ENCODE measurements at regions not wholly inside any gene's neighbourhood (a gene's known extent, or its start where the extent isn't known, plus 50 kb on each side); places are given as distances from the start of the nearest gene placed in this dataset.

DNA sequence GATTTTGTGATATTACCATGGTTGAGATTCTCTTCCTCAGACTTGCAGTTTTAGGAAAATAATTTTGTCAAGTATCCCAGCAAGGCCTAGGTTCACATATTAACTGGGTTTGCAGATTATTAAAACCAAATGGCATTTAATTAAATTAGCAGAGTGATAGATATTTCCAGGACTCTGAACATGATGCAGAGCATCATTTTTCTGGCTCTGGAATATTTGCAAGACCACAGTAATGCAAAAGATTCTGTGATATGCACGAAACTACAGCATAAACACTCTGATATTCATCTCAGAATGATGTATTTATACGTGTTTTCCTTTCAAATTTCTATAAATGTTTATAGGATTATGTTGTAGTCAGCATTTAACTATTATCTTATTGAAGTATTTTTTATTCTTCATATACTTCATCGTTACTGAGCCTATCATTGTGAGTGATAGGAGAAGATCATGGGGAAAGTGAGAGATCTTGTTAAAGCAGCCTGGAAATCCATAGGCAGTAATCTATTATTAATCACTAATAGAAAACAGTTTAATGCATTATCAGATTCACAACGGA is 1245.6 kb downstream of the OTOL1 start:
- Histone ChIP-seq H3K4me3 (ENCODE audit: low read depth, low read length) (no peak overlapping the region), H3K9me3 (ENCODE audit: control insufficient read depth, low read length) (no peaks in the 10 kb centered on the region), H3K4me2 (ENCODE audit: low read length) (no peak overlapping the region), H3K27me3 (ENCODE audit: control insufficient read depth, insufficient read depth, low read length) (no peaks in the 10 kb centered on the region), H3K9ac (no peak overlapping the region), H3K4me1 (no peaks in the 10 kb centered on the region), H3K79me2 (no peaks in the 10 kb centered on the region), H2AFZ (no peak overlapping the region), H3K36me3 (ENCODE audit: control insufficient read depth, insufficient read depth, low read length) (no peaks in the 10 kb centered on the region), H3K27ac (no peak overlapping the region)
- TF ChIP-seq, protein P1, sequence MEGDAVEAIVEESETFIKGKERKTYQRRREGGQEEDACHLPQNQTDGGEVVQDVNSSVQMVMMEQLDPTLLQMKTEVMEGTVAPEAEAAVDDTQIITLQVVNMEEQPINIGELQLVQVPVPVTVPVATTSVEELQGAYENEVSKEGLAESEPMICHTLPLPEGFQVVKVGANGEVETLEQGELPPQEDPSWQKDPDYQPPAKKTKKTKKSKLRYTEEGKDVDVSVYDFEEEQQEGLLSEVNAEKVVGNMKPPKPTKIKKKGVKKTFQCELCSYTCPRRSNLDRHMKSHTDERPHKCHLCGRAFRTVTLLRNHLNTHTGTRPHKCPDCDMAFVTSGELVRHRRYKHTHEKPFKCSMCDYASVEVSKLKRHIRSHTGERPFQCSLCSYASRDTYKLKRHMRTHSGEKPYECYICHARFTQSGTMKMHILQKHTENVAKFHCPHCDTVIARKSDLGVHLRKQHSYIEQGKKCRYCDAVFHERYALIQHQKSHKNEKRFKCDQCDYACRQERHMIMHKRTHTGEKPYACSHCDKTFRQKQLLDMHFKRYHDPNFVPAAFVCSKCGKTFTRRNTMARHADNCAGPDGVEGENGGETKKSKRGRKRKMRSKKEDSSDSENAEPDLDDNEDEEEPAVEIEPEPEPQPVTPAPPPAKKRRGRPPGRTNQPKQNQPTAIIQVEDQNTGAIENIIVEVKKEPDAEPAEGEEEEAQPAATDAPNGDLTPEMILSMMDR (IDR thresholded peaks at IDR 0.05): no peak

DNA sequence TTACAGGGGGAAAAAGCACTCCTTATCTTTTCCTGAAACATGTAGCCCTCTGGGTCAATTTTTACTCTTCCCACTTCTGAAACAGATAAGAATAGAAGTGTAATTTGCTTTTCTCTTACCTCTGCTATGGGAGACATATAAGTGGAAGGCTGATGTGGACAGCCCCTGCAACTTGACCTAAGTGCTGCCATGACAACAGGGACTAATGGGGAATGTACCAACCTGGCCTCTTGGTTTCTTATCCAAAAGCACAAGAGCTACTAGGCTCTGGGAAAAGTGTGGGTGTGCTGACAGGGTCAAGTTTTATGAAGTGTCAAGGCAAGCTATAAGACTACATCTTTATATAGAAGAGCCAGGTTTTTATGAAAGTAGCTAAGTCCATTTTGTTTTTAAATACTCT is 1246.5 kb downstream of the OTOL1 start:
- no peak overlapping the region for H3K4me2 ChIP-seq (ENCODE audit: low read length)
- H3K36me3 ChIP-seq (ENCODE audit: control insufficient read depth, insufficient read depth, low read length): no peaks in the 10 kb centered on the region
- no peak overlapping the region for H3K4me3 ChIP-seq (ENCODE audit: low read depth, low read length)
- H3K4me1 ChIP-seq: no peaks in the 10 kb centered on the region
- H3K9me3 ChIP-seq (ENCODE audit: control insufficient read depth, low read length): no peaks in the 10 kb centered on the region
- TF ChIP-seq, protein P1 (IDR thresholded peaks at IDR 0.05): no peak
- no peaks in the 10 kb centered on the region for H3K27me3 ChIP-seq (ENCODE audit: control insufficient read depth, insufficient read depth, low read length)
- H2AFZ ChIP-seq: no peak overlapping the region
- H3K9ac ChIP-seq: no peak overlapping the region
- no peaks in the 10 kb centered on the region for H3K79me2 ChIP-seq
- H3K27ac ChIP-seq: no peak overlapping the region

DNA sequence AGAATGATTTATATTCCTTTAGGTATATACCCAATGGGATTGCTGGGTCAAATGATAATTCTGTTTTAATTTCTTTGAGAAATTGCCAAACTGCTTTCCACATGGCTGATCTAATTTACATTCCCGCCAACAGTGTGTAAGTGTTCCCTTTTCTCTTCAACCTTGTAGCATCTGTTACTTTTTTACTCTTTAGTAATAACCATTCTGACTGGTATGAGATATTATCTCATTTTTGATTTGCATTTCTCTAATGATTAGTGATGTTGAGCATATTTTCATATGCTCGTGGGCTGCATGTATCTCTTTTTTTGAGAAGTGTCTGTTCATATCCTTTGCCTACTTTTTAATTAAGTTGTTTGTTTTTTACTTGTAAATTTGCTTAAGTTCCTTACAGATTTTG is 1264.2 kb downstream of the OTOL1 start:
- no peaks in the 10 kb centered on the region for H3K79me2 ChIP-seq
- no peak overlapping the region for H3K4me3 ChIP-seq (ENCODE audit: low read depth, low read length)
- no peaks in the 10 kb centered on the region for H3K9me3 ChIP-seq (ENCODE audit: control insufficient read depth, low read length)

DNA sequence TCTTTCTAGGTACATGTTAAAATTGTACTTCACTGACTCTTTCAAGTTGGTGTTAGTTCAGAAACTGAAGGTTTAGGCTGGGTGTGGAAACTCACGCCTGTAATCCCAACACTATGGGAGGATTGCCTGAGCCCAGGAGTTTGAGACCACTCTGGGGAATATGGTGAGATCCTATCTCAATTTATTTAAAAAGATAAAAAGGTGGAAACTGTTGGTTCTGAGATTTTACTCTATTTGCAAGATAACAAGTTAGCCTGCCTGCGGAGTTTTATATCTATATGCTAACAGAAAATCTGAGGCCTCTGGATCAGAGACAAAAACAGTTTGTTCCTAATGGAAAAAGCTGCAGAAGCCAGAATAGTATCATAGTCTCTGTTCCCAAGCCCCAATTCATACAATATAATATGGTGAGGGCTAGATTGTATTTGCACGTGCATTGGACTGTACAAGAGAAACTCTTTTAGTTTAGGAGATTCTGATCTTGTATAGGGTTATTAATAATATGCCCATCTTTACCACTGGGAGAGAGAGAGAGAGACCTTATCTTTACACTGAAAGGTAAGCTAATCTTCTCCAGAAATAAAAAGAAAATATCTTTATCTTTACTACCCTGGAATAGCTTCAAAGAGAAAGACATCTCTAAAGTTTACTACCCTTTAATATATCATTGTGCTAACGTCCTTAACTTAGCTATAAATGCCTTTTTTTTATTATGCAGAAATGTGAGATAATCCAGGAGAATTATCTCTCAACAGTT is 1267.6 kb downstream of the OTOL1 start:
- no peak overlapping the region for H3K4me3 ChIP-seq (ENCODE audit: low read depth, low read length)
- no peak overlapping the region for H3K9ac ChIP-seq
- TF ChIP-seq, protein P1 (IDR thresholded peaks at IDR 0.05): no peak
- no peaks in the 10 kb centered on the region for H3K9me3 ChIP-seq (ENCODE audit: control insufficient read depth, low read length)
- H3K27me3 ChIP-seq (ENCODE audit: control insufficient read depth, insufficient read depth, low read length): no peaks in the 10 kb centered on the region
- H3K4me1 ChIP-seq: no peaks in the 10 kb centered on the region
- H3K36me3 ChIP-seq (ENCODE audit: control insufficient read depth, insufficient read depth, low read length): no peaks in the 10 kb centered on the region
- no peak overlapping the region for H2AFZ ChIP-seq
- no peaks in the 10 kb centered on the region for H3K79me2 ChIP-seq
- H3K27ac ChIP-seq: no peak overlapping the region
- no peak overlapping the region for H3K4me2 ChIP-seq (ENCODE audit: low read length)

More for the DNA sequence above, 1264.2 kb downstream of the OTOL1 start:
- no peaks in the 10 kb centered on the region for H3K36me3 ChIP-seq (ENCODE audit: control insufficient read depth, insufficient read depth, low read length)
- no peak overlapping the region for H2AFZ ChIP-seq
- no peaks in the 10 kb centered on the region for H3K4me1 ChIP-seq
- no peak overlapping the region for H3K9ac ChIP-seq
- no peak overlapping the region for H3K27ac ChIP-seq
- TF ChIP-seq, protein P1 (IDR thresholded peaks at IDR 0.05): no peak
- no peaks in the 10 kb centered on the region for H3K27me3 ChIP-seq (ENCODE audit: control insufficient read depth, insufficient read depth, low read length)
- no peak overlapping the region for H3K4me2 ChIP-seq (ENCODE audit: low read length)

DNA sequence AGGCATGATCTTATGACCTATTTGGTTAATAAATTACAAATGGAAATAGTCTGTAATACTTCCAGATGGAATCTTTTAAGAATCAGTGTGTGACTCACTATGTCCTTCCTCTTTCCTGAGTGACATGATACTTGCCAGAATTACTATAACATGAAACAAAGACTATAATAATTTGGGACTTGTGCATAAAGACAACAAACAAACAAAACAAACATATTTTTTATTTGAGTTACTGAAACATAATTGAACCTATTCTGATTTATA is 1268.1 kb downstream of the OTOL1 start:
- no peaks in the 10 kb centered on the region for H3K9me3 ChIP-seq (ENCODE audit: control insufficient read depth, low read length)
- no peak overlapping the region for H3K4me2 ChIP-seq (ENCODE audit: low read length)
- H3K36me3 ChIP-seq (ENCODE audit: control insufficient read depth, insufficient read depth, low read length): no peaks in the 10 kb centered on the region
- no peaks in the 10 kb centered on the region for H3K27me3 ChIP-seq (ENCODE audit: control insufficient read depth, insufficient read depth, low read length)
- H3K79me2 ChIP-seq: no peaks in the 10 kb centered on the region
- no peaks in the 10 kb centered on the region for H3K4me1 ChIP-seq
- H2AFZ ChIP-seq: no peak overlapping the region
- TF ChIP-seq, protein P1 (IDR thresholded peaks at IDR 0.05): no peak
- no peak overlapping the region for H3K9ac ChIP-seq
- H3K27ac ChIP-seq: no peak overlapping the region
- no peak overlapping the region for H3K4me3 ChIP-seq (ENCODE audit: low read depth, low read length)

All from parathyroid adenoma (tissue), 2 donors.